NB4 (cell line): ENCODE measurements at regions not wholly inside any gene's neighbourhood (a gene's known extent, or its start where the extent isn't known, plus 50 kb on each side); places are given as distances from the start of the nearest gene placed in this dataset.

ENCODE experiments used
- DNase-seq: peaks from one replicate; pipeline ENCODE4 v3.0.0; 2010; ENCODE audit warnings: low read depth
- H3K4me3 ChIP-seq: one replicate; pipeline ENCODE4 v1.5.1; 2011; ENCODE audit warnings: mild to moderate bottlenecking, low read depth, low read length, moderate library complexity
- MYC ChIP-seq: IDR thresholded peaks from 2 replicates; pipeline ENCODE4 v1.6.1; 2011; ENCODE audit warnings: low read depth, low read length
- POLR2A ChIP-seq: IDR thresholded peaks from 2 replicates; pipeline ENCODE4 v1.6.1; 2011; ENCODE audit warnings: mild to moderate bottlenecking; ENCODE audit not compliant: insufficient read length; ENCODE audit errors: extremely low read depth
- TF ChIP-seq, protein P1 (sequence below): IDR thresholded peaks from one replicate; pipeline ENCODE4 v1.5.1; 2012; ENCODE audit warnings: low read depth, low read length
- TF ChIP-seq, protein P2 (sequence below): IDR thresholded peaks from 2 replicates; pipeline ENCODE4 v1.6.1; 2011; ENCODE audit warnings: low read depth, low read length

DNA sequence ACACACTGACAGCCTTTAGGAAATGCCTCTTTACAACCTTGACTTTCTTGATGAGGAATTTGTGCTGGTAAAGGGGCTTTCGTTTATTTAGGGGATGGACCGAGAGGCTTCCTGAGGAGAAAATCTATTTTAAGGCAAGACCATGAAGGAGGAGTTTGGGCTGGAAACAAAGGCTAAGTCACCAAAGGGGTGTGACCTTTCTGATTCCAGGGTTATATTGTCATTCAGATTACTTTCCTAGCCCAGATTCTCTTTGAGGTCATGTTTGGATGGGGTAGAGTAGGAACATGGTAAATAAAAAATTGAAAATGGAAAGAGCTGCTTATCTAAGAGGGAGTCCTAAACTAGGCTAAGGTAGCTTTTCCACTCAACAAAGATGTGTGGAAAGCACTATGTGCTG is 77.1 kb upstream of the UGP2 start:
- DNase-seq: no peak
- no peak for TF ChIP-seq POLR2A
- TF ChIP-seq, protein P1, sequence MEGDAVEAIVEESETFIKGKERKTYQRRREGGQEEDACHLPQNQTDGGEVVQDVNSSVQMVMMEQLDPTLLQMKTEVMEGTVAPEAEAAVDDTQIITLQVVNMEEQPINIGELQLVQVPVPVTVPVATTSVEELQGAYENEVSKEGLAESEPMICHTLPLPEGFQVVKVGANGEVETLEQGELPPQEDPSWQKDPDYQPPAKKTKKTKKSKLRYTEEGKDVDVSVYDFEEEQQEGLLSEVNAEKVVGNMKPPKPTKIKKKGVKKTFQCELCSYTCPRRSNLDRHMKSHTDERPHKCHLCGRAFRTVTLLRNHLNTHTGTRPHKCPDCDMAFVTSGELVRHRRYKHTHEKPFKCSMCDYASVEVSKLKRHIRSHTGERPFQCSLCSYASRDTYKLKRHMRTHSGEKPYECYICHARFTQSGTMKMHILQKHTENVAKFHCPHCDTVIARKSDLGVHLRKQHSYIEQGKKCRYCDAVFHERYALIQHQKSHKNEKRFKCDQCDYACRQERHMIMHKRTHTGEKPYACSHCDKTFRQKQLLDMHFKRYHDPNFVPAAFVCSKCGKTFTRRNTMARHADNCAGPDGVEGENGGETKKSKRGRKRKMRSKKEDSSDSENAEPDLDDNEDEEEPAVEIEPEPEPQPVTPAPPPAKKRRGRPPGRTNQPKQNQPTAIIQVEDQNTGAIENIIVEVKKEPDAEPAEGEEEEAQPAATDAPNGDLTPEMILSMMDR: no peak
- TF ChIP-seq MYC: no peak
- TF ChIP-seq, protein P2, sequence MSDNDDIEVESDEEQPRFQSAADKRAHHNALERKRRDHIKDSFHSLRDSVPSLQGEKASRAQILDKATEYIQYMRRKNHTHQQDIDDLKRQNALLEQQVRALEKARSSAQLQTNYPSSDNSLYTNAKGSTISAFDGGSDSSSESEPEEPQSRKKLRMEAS: no peak
- H3K4me3 ChIP-seq: no peak overlapping the region

GRCh38 chr2:63765117-63765516 is 76.6 kb upstream of the UGP2 start:
- no peak for TF ChIP-seq MYC
- TF ChIP-seq, protein P2: no peak
- no peak for TF ChIP-seq POLR2A
- TF ChIP-seq, protein P1: no peak
- DNase-seq: no peak
- H3K4me3 ChIP-seq: no peak overlapping the region

DNA sequence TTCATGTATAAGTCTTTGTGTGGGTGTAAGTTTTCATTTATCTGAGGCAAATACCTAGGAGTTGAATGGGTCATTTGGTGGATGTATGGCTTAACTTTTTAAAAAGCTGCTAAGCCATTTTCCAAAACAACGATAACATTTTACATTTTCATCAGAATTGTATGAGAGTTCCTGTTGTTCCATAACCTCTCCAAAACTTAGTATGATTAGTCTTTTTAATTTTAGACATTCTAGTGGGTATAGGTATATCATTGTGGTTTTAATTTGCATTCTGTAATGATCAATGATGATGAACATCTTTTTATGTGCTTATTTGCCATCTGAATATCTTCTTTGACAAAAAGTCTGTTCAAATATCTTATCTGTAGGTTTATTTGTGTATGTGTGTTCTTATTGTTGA is 74.4 kb upstream of the UGP2 start:
- no peak overlapping the region for H3K4me3 ChIP-seq
- DNase-seq: no peak
- TF ChIP-seq POLR2A: no peak
- TF ChIP-seq, protein P1: no peak
- TF ChIP-seq MYC: no peak
- TF ChIP-seq, protein P2: no peak

- TF ChIP-seq, protein P1: no peak
- TF ChIP-seq, protein P2: no peak
- TF ChIP-seq MYC (no peak), POLR2A (no peak)
- no peak for DNase-seq
- H3K4me3 ChIP-seq: no peak overlapping the region
Measured at GRCh38 chr2:63768051-63768450, 73.6 kb upstream of the UGP2 start.

GRCh38 chr2:63769915-63770314 is 71.8 kb upstream of the UGP2 start:
- no peak overlapping the region for H3K4me3 ChIP-seq
- TF ChIP-seq MYC: no peak
- no peak for TF ChIP-seq POLR2A
- TF ChIP-seq, protein P2: no peak
- TF ChIP-seq, protein P1: no peak
- DNase-seq: no peak

DNA sequence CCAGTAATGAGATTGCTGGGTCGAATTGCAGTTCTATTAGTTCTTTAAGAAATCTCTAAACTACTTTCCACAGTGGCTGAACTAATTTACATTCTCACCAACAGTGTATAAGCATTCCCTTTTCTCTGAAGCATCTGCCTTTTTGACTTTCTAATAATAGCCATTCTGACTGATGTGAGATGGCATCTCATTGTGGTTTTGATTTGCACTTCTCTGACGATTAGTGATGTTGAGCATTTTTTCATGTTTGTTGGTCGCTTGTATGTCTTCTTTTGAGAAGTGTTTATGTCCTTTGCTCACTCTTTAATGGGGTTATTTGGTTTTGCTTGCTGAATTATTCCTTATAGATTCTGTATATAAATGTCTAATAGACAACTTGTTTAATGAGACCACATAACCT is 69.6 kb upstream of the UGP2 start:
- no peak overlapping the region for H3K4me3 ChIP-seq
- no peak for DNase-seq
- TF ChIP-seq, protein P2: no peak
- TF ChIP-seq, protein P1: no peak
- TF ChIP-seq MYC (no peak), POLR2A (no peak)
